Fibroblast of the aortic adventitia (primary cell): ENCODE measurements at regions not wholly inside any gene's neighbourhood (a gene's known extent, or its start where the extent isn't known, plus 50 kb on each side); places are given as distances from the start of the nearest gene placed in this dataset.

Experiments used
- DNase-seq: peaks from one replicate; pipeline ENCODE4 v3.0.0-alpha.2; 2010; ENCODE audit warnings: low read depth
- H3K4me3 ChIP-seq: 2 replicates; pipeline ENCODE4 v1.5.1; 2011; ENCODE audit warnings: low read depth, mild to moderate bottlenecking, control low read depth, low read length, moderate library complexity
- TF ChIP-seq, protein P1 (sequence below): IDR thresholded peaks from 2 replicates; pipeline ENCODE4 v1.5.1; 2011; ENCODE audit warnings: mild to moderate bottlenecking, low read length, control low read depth, inconsistent platforms; ENCODE audit not compliant: insufficient read depth

DNA sequence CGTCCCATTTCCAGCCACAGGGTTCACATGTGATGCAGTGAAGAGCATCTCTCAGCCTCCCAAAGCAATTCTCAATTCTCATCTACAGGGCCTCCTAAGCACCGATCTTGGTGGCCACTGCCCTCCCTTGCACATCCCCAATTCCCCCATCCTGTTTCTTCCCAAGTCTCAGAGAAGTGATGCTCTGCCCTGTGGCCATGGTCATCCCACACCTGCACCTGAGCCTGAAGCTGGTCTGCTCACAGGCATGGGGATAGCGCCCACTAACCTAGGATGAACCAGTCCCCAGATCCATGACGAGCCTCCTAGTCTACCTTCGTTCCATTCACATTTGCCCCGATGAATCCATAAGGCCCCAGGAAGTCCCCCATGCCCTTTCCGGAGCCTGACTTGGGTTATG is 201.5 kb downstream of the UACA start:
- TF ChIP-seq, protein P1, sequence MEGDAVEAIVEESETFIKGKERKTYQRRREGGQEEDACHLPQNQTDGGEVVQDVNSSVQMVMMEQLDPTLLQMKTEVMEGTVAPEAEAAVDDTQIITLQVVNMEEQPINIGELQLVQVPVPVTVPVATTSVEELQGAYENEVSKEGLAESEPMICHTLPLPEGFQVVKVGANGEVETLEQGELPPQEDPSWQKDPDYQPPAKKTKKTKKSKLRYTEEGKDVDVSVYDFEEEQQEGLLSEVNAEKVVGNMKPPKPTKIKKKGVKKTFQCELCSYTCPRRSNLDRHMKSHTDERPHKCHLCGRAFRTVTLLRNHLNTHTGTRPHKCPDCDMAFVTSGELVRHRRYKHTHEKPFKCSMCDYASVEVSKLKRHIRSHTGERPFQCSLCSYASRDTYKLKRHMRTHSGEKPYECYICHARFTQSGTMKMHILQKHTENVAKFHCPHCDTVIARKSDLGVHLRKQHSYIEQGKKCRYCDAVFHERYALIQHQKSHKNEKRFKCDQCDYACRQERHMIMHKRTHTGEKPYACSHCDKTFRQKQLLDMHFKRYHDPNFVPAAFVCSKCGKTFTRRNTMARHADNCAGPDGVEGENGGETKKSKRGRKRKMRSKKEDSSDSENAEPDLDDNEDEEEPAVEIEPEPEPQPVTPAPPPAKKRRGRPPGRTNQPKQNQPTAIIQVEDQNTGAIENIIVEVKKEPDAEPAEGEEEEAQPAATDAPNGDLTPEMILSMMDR, result no peak
- DNase-seq, result no peak

DNA sequence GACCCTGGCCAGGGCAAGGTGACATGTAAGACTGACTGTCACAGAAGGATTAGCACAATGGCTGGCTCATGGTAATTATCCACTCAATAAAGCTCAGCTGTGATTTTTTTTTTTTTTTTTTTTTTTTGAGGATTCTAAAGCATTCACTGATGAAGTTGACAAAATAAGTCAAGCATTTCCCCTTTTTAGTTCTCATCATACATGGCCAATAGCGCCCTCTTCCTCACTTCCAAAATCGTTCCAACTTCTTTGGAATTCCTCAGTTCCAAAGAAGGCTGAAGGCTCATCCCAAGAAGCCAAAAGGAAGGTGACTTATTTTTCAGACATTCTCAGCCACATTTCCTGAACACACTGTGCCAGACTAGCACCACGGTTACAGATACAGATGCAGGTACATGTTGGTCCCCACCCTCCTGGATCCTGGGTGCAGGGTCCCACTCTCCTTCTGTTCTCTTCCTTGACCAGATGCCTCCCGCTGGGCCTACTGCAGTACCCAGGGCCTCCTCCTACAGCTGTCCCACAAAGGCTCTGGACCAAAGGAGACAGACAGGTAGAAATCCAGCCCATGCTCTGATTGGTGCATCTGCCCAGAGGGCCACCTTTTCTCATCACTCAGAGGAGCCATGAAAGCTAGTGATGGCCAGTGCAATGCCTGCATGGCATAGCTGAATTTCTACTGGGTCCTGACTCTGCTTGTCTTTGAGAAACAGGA is 202.6 kb downstream of the UACA start:
- no peak overlapping the region for H3K4me3 ChIP-seq
- DNase-seq, result no peak
- TF ChIP-seq, protein P1, result no peak

More for the DNA sequence above, 201.5 kb downstream of the UACA start:
- no peak overlapping the region for H3K4me3 ChIP-seq

DNA sequence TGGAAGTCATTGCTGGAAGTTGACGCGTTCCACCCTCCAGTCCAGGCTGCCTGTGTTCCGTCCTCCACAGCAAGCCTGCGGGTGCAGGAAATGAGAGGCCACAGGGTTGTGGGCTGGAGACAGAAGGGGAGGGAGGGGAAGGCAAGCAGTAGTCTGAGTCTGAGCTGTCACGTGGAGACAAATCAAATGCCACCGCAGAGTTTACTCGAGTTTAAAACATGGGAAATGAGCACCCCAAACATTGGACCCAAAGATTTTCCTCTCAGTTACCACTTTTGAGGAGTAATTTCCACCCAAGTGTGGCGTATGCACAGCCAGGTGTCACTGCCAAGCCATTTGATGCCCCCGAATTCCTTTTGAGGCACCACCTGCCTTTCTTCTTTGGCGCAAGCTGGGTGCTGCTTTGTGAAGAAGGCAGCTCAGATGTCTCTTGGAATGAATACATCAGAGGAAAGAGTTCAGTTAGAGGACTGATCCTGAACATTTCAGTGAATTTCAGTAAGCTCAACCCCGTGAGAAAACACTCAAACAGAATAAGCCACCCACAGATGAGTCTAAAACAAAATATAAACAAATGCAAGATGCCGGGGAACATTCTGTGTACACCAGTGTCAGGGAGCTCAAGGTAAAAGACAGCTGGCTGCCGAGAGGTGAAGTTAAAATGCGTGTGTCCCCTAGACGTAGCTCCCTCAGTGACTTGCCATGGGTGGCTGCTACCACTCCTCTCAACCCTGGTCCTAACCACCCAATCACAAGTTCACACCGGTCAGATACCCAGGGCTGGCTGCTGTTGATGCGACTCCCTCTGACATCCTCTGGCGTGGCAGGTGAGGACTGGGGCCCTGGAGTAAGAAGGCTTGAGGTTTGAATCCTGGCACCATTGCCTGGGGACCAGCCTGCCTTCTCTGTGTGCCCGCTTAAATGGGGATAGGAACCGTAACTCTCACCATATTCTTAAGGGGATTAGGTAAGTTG is 203.8 kb downstream of the UACA start:
- no peak overlapping the region for H3K4me3 ChIP-seq
- TF ChIP-seq, protein P1, result no peak
- DNase-seq, result peak; percentile 15

DNA sequence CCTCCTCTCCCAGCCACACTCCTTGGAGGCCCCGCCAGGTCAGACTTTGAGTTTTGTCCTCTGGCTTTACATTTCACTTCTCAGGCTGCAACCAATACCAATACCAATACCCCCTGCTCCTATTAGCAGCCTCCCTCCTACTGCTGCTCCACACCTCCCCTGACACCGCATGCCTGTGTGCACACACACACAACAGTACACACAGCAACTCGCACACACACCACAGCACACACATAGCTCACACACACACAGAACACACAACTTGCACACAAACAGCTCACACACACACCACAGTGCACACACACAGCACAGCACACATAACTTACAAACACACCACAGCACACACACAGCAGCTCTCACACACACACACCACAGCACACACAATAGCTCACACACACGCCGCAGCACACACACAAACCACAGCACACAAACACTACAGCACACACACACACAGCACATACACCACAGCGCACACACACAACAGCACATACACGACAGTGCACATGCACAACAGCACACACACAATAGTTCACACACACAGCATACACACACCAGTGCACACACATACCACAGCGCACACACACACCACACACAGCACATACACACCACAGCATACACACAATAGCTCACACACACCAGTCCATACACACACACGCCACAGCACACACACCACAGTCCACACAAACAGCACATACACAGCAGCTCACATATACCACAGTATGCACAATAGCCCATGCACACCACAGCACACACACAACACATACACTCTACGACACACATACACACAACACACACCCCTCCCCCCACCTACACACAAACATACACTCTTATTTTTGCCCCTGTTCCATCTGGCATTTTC is 204.7 kb downstream of the UACA start:
- no peak overlapping the region for H3K4me3 ChIP-seq
- DNase-seq, result no peak

DNA sequence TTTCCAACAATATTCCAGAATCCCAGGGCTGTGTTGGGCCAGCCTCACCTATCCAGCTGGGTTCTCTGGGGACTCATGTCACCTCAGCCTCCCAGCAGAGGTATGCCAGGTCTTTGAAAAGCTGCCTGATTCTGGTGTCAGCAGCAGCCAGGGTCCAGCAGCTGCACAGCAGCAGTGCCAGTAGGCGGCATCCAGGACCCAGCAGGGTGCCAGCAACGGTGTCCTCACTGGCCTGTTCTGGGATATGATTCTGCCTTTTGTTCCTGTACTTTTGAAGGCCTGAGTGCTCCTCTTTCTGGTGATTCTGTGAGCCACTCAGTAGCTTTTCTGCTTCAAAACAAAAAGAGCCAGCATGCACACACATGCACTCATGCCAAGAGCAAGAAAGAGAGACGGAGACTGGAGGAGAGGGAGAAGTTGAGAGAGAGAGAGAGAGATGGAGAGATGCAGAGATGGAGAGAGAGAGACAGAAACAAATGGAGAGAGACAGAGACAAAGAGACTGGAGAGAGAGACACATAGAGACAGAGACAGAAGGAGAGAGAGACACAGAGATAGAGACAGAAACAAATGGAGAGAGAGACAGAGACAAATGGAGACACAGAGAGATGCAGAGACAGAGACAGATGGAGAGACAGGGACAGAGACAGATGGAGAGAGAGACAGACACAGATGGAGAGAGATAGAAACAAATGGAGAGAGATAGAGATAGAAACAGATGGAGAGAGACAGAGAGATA is 205.7 kb downstream of the UACA start:
- TF ChIP-seq, protein P1, result no peak
- DNase-seq, result no peak
- no peak overlapping the region for H3K4me3 ChIP-seq

More for the DNA sequence above, 204.7 kb downstream of the UACA start:
- TF ChIP-seq, protein P1, result no peak

DNA sequence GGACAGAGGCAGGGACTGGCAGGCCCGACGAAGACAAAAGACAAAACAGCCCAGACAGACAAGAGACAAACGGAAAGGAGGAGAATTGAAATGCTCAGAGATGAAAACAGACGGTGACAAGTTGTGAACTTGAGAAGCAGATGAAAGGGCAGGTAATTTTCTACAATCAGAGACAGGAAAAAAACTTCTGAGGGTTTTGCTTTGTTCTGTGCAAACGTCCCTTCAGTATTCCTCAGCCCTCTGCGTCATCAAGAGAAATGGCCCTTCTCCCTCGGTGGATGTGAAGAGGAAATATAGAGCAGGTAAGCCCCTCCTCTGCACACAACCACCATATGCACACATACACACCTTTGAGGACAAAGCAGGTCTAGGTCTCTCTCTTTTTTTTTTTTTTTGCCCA is 206.6 kb downstream of the UACA start:
- no peak overlapping the region for H3K4me3 ChIP-seq
- no peak for DNase-seq
- TF ChIP-seq, protein P1, result no peak
